ENCODE measurements at regions not wholly inside any gene's neighbourhood (a gene's known extent, or its start where the extent isn't known, plus 50 kb on each side); places are given as distances from the start of the nearest gene placed in this dataset.

DNA sequence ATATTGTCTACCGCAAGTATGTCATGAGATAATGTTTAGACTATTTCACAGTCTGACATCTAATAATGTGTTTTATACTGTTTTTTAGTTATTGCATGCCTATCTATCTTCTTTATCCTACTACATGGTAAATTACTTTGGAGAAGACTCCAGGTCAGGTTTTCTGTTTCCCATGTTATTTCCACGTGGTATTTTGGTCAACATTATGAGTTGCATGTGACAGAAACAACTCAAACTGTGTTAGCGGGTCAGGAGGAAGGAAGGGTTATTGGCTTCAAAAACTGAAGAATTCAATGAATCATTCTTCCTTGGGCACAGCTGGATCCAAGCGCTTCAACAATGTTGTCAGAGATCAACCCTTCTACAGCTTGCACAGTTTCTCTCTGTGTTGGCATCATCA is 252.1 kb upstream of the CCNG1 start:
- TF ChIP-seq, protein P1, sequence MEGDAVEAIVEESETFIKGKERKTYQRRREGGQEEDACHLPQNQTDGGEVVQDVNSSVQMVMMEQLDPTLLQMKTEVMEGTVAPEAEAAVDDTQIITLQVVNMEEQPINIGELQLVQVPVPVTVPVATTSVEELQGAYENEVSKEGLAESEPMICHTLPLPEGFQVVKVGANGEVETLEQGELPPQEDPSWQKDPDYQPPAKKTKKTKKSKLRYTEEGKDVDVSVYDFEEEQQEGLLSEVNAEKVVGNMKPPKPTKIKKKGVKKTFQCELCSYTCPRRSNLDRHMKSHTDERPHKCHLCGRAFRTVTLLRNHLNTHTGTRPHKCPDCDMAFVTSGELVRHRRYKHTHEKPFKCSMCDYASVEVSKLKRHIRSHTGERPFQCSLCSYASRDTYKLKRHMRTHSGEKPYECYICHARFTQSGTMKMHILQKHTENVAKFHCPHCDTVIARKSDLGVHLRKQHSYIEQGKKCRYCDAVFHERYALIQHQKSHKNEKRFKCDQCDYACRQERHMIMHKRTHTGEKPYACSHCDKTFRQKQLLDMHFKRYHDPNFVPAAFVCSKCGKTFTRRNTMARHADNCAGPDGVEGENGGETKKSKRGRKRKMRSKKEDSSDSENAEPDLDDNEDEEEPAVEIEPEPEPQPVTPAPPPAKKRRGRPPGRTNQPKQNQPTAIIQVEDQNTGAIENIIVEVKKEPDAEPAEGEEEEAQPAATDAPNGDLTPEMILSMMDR (IDR thresholded peaks at IDR 0.05): no peak
- no peak for TF ChIP-seq POLR2AphosphoS5 (IDR thresholded peaks at IDR 0.05; ENCODE audit: low read depth, low read length)
- TF ChIP-seq REST (IDR thresholded peaks at IDR 0.05; ENCODE audit: insufficient read depth in 1 of 2, low read depth in 2 of 2, low read length in 1 of 2): no peak
- no peak for TF ChIP-seq TCF7L2 (IDR thresholded peaks at IDR 0.05; ENCODE audit: low read depth, low read length)

All from Panc1 (cell line).